AG09309 (cell line): ENCODE measurements at regions not wholly inside any gene's neighbourhood (a gene's known extent, or its start where the extent isn't known, plus 50 kb on each side); places are given as distances from the start of the nearest gene placed in this dataset.
"Not testable (repeated sequence)": the region's sequence is repeated elsewhere in the genome, so short reads cannot be mapped to it uniquely, and the experiment has no call there.

Source experiments
- DNase-seq: peaks from one replicate; pipeline ENCODE4 v3.0.0-alpha.2; 2010; ENCODE audit warnings: low read depth
- H3K4me3 ChIP-seq: 2 replicates; pipeline ENCODE4 v1.5.1; 2011; ENCODE audit warnings: mild to moderate bottlenecking, low read depth, low read length, moderate library complexity; ENCODE audit not compliant: control insufficient read depth
- CTCF ChIP-seq: IDR thresholded peaks from 2 replicates; pipeline ENCODE4 v1.5.1; 2011; ENCODE audit warnings: mild to moderate bottlenecking, low read depth, low read length, inconsistent platforms; ENCODE audit not compliant: insufficient read depth, control insufficient read depth; ENCODE audit errors: missing control alignments

GRCh38 chr2:8612734-8613179, 69.1 kb upstream of the ID2 start:
- no peak overlapping the region for H3K4me3 ChIP-seq
- no peak for TF ChIP-seq CTCF
- no peak for DNase-seq

DNA sequence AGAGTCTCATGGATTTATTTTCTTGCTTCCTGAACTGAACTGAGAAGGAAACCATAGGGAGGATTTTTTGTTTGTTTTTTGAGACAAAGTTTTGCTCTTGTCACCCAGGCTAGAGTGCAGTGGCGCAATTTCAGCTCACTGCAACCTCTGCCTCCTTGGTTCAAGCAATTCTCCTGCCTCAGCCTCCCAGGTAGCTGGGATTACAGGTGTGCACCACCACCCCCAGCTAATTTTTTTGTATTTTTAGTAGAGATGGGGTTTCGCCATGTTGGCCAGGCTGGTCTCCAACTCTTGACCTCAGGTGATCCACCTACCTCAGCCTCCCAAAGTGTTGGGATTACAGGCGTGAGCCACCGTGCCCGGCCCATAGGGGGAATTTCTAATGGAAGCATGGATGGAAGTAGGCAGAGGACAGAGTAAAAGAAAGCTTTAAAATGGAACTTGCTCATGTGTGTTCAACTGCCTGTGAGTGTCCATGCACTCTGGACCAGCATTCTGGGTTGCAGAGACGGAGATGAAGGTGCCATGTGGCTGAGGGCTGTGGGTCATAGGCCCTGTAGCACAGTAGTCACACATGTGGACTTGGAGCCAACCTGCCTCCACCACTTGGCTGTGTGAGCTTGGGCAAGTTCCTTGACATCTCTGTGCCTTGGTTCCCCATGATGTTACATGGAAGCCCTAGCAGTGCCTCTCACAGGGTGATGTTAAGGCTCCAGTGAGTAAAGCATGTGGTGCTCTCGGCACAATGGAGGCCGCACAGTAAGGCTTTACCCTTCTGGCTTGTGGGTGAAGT, 68.5 kb upstream of the ID2 start:
- not testable (repeated sequence) for H3K4me3 ChIP-seq, DNase-seq

- no peak for TF ChIP-seq CTCF
- no peak for DNase-seq
- no peak overlapping the region for H3K4me3 ChIP-seq
Observed at GRCh38 chr2:8614646-8615045, 67.2 kb upstream of the ID2 start.

- no peak overlapping the region for H3K4me3 ChIP-seq
- TF ChIP-seq CTCF = no peak
- DNase-seq = no peak
Observed at GRCh38 chr2:8615252-8615575, 66.6 kb upstream of the ID2 start.

DNA sequence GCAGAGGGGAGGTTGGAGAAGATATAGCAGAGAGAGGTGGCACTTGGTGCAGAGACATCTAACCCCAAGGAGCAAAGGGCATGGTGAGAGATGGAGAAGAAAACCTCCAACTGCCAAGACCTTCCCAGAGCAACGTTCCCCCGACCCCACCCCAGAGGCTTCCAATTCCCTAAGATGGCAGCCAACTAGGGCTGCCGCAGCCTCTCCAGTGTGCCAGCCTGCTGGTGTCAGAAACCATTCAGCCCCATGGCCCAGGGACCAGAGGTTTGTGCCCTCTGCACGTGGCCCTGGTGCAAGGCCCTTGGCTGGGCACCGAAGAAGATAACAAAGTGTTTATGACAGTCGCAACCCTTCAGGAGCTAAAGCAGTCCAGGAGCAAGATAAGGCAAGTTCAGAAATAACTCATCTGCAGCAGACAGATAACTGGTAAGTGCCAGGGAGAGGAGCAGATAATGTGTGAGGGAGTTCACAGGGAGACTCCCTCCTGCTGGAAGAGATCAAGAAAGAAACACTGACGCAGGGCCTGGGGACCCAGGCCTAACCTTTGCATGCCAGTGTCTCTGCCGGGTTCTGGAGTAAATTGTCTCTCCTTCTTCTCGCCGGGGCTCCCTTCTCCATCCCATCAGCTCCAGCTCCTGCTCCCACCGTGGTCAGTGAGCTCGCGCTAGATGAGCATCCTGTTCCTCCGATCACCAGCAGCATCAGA, 66.1 kb upstream of the ID2 start:
- TF ChIP-seq CTCF = no peak
- no peak overlapping the region for H3K4me3 ChIP-seq
- no peak for DNase-seq

DNA sequence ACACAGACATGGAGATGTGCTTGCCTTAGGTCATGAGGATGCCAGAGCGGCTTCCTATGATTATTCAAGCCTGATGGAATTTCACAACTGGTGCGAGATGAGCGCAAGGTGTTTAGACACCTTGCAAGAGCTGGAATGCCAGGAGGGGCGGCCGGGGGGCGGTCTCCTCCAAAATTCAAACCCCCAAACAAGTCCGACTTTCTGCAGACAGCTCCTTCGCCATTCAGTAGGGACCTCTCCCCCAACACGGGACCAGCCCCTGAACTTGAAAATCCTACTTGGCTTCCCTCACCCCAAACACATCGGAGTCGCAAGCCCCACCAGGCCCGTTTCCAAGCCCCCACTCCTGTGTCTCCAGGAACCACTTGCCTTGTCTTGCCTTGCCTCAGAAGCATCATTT, 64.8 kb upstream of the ID2 start:
- no peak for DNase-seq
- H3K4me3 ChIP-seq = no peak overlapping the region

GRCh38 chr2:8617590-8617989, 64.3 kb upstream of the ID2 start:
- H3K4me3 ChIP-seq = no peak overlapping the region
- DNase-seq = no peak
- no peak for TF ChIP-seq CTCF

More for the DNA sequence above, 64.8 kb upstream of the ID2 start:
- no peak for TF ChIP-seq CTCF
